HG03469 (cell line): ENCODE measurements at regions not wholly inside any gene's neighbourhood (a gene's known extent, or its start where the extent isn't known, plus 50 kb on each side); places are given as distances from the start of the nearest gene placed in this dataset.
A peak's percentile ranks its signal among the peaks of the same experiment; 100 is the strongest.

Source experiments
- ATAC-seq: cut with Tn5 transposase; IDR thresholded peaks from one replicate; pipeline ENCODE4 v1.9.1; 2021; ENCODE audit warnings: mild to moderate bottlenecking, moderate library complexity, moderate number of reproducible peaks; ENCODE audit not compliant: unreplicated experiment

DNA sequence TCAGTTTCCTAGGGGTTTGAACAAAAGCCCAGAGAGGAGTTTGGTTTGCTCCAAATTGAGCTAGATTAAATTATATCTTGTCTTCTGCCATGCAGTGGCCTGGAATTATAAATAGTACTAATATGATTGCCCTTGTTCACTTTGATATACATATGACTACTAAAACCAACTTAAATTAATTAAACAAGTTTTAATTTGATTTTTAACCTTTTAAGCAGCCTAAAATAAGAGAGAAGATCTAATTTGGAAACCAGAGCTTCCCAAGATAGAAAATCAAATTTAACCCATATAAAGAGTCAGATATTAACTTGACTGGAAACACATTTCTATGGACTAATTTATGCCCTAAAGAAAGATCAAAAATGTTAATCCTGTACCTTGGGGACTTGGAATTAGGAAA is 444.5 kb upstream of the SLC8A1 start:
- ATAC-seq: no peak

GRCh38 chr2:40914666-40915065 is 462.8 kb upstream of the SLC8A1 start:
- no peak for ATAC-seq

- ATAC-seq: no peak
Measured at GRCh38 chr2:40915651-40916050, 463.8 kb upstream of the SLC8A1 start.

DNA sequence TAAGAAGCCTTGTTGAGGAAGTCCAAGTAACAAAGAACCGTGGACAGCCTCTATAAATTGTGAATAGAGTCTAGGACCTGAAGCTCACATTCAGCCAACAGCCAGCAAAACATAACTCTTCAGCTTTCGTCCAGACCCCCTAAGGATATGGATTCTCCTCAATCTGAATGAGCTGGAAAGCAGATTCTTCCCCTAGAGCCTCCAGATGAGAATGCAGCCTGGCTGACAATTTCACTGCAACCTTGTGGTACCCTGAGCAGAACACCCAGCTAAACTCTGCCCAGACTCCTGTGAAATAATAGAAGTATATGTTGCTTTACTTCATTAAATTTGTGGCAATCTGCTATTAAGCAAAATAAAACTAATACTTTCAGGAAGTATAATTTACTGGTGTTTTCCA is 483.5 kb upstream of the SLC8A1 start:
- ATAC-seq: no peak

- no peak for ATAC-seq
Measured at GRCh38 chr2:40937284-40937683, 485.4 kb upstream of the SLC8A1 start.

DNA sequence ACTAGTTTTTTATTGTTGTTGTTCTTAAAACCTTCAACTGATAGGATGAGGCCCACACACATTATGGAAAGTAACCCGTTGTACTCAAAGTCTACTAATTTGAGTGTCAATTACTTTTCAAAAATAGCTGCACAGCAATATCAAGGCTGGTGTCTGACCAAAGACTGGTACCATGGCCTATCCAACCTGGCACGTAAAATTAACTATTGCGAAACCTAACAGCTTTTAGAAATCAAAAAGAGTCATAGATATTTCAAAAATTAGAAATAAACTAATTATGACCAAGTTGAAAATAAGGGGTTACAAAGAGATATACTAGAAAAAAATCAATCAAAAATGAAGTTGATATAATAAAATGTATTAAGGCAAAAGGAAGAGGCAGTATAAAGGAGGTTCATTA is 501.5 kb upstream of the SLC8A1 start:
- ATAC-seq: no peak

DNA sequence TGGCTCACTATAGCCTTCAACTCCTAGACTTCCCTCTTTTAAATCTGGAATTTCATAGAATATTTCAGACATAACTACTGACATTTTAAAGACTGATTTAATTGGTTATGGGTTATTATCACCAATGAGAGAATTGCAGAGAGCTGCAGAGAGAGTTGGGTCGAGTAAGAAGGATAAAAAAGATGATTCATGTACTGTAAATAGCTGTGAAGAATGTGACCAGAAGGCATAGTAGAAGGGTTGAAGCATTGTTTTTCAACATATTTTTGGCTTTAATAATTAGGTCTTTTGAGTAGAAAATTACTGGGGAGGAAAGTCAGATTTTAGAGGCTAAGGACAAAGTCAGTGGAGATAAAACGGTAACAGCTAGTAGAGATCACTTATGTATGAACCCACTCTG is 503.2 kb upstream of the SLC8A1 start:
- no peak for ATAC-seq

- no peak for ATAC-seq
Measured at GRCh38 chr2:40955635-40956034, 503.7 kb upstream of the SLC8A1 start.

DNA sequence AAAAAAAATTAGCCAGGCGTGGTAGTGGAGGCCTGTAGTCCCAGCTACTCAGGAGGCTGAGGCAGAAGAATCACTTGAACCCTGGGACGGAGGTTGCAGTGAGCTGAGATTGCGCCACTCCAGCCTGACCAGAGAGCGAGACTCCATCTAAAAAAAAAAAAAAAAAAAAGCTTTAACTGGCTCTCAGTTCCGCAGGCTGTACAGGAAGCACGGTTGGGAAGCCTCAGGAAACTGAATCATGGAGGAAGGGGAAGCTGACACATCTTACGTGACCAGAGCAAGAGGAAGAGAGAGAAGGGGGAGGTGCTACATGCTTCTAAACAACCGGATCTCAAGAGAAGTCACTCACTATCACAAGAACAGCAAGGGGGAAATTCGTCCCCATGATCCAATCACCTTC is 505.6 kb upstream of the SLC8A1 start:
- ATAC-seq: no peak

DNA sequence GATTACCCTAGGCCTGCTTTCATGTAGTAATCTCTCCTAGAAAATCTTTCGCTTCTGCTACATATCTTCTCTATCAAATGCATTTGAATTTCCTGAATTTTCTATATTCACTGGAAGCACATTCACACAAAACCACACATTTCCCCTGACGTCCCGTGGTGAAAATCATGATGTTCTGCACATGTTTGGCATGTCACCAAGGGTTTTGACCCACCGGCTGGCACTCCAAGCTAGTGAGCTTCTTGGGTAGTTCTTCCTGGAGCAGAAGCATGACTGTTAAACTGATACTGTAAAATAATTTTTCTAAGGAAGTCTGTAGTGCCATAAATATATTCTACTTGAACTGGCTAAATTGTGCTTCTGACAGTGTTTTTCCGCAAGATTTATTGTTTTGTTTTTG is 510.1 kb upstream of the SLC8A1 start:
- no peak for ATAC-seq

DNA sequence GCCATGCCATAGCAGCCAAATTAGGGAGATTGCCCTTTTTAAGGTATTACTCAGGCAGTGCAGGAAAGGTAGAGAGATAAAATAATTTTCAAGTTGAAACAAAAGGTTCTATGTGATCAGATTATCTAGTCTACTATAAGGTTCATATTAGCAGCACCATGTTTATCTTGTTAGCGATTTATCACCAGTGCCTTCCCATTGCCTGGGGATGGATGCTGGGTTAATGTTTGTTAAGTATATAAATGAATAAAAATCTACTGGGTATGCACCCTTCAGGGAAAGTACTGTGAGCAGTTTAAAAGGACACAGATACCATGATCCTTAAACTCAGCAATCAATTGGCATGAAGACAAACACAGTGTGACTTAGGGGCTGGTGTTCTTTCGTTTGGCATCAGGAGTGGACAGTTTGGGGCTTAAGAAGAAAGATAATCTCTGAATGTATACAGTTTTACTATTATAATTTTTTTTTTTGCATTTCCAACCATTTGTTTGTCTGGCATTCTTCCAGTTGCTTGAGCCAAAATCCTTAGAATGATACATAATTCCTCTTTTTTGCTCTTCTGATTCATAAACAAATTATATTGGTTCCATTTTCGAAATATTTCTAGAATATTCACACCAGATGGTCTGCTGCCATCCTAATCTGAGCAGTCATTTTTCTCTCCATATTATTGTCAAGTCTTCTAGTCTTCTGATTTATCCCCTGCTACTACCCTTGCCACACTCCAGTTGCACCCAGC is 512.8 kb upstream of the SLC8A1 start:
- no peak for ATAC-seq

GRCh38 chr2:40967451-40967850 is 515.6 kb upstream of the SLC8A1 start:
- ATAC-seq: no peak

DNA sequence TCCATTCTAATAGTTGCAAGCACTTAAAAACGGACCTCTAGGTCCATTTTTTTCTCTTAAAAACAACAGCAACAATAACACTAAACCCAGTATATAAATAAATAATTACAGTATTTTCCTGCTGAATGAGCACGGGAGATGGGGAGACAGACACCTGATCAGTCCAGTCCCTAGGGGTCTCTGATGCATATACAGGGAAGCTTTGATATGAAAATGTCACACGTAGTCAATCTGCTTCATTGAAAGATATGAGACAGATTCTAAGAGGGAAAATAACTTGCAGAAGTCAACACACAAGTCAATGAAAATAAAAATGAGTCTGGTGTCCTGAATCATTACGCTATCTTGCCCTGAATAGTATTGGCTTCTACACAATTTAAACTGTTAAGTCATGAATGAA is 523.3 kb upstream of the SLC8A1 start:
- no peak for ATAC-seq

DNA sequence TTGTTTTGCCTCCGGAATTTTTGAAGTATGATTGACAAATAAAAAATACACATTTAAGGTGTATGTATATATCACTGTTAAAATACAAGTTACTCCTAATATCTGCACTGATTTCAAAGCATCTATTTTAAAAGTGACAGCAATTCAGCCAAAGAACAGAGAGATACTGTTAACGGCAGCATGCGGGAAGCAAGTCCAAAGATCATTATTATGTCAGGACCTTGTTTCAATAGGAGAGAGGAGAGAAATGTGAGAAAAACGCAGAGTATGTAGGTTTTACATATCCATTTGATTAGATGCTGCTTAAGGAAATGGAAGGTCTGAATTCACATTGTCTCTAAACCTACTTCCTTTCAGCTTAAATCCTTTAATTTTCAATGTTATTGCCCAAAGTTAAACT is 545.5 kb upstream of the SLC8A1 start:
- ATAC-seq: no peak

- ATAC-seq: no peak
Measured at GRCh38 chr2:41000374-41000773, 548.5 kb upstream of the SLC8A1 start.

DNA sequence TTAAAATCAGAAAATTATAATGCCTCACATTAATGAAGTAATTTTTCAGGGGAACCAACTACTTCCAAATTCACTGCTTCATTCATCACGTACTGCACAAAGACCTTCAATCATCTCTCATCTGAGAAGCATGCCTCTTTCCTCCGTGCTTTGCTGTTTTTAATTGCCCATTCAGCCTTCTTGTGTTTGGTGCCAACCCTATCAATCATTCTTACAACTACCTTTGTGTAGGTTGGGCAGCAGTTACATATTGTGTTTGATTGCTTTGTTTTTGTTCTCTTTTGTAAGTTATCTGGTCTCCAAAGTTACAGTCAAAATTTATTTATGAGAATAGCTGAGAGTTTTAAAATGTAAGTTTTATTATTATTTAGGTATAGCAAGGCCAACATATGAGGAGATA is 549.0 kb upstream of the SLC8A1 start:
- no peak for ATAC-seq

- ATAC-seq: no peak
Measured at GRCh38 chr2:41004700-41005099, 552.8 kb upstream of the SLC8A1 start.

GRCh38 chr2:41020358-41020757 is 568.5 kb upstream of the SLC8A1 start:
- no peak for ATAC-seq

- no peak for ATAC-seq
Measured at GRCh38 chr2:41024816-41025215, 572.9 kb upstream of the SLC8A1 start.

DNA sequence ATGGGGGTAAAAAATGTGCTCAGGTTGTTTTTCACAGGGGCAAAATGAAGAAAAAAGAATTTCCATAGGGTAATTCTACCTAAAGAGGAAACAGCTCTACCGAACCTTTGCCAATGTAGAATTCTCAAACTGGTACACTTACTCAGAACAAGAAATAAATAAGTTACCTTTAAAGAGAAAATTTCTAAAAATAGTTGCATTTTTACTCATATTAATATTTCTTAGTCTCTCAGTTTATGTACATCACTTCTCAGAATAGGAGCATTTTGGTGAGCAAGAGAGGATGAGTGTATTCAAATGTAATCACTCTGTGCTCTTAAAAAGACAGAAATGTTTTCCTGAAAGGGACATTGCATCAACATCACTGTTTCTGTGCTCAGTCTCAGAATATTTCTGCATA is 574.7 kb upstream of the SLC8A1 start:
- peak; percentile 70 for ATAC-seq

DNA sequence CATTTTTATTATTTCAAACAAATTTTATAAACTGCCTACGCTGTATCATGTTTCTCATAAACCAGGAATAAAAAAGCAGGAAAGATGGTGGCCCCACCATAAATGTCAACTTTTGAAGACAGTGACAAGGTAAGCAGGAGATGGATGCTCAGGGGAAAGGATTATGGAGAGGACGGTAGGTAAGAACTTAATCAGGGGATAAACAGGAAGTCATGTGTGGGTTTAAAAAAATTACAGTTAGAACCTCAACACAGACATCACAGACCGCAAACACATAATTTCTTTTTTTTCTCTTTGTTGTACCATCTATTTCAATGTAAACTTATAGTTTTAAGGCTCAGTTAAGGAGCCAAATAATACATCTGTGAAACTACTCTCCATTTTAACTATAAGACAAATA is 575.2 kb upstream of the SLC8A1 start:
- no peak for ATAC-seq

DNA sequence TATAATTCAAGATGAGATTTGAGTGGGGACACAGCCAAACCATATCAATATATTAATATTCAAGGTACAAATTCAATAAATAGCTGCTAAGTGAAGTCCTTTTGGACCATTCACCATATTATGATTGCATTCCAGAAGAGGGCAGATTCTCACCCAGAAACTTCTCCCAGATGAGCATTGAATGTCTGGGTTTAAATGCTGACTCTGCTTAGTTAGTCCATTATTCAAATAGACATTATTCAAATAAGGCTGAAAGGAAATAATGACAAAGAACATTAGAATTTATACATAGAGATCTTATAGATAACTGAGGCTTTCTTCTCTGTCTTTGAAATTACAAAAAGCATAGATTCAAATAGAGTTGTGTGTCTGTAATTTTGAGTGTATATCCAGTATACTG is 579.4 kb upstream of the SLC8A1 start:
- ATAC-seq: no peak

DNA sequence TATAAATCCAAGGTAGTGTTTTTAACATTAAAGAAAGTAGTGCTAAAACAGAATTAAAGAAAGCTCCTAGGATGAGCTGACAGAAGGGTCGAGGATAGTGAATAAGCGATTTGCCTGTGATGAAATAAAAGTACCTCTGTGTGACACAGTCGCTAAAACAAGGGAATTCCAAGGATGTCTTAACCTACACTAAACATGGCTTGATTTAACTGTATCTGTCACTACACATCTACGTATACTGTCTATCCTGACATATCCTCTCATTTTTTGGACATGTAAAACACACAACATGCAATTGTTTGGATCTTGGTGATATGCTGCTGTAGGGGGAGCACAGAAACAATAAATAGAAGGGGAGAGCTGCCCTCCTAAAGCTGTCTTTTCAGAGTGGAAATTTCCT is 580.8 kb upstream of the SLC8A1 start:
- no peak for ATAC-seq
